Choroid plexus epithelial cell (primary cell): ENCODE measurements at regions not wholly inside any gene's neighbourhood (a gene's known extent, or its start where the extent isn't known, plus 50 kb on each side); places are given as distances from the start of the nearest gene placed in this dataset.
"Not testable (repeated sequence)": the region's sequence is repeated elsewhere in the genome, so short reads cannot be mapped to it uniquely, and the experiment has no call there.

Experiments used
- DNase-seq: peaks from one replicate; pipeline ENCODE4 v3.0.0-alpha.2; 2010; ENCODE audit warnings: low read depth
- H3K4me3 ChIP-seq: 2 replicates; pipeline ENCODE4 v1.5.1; 2011; ENCODE audit warnings: low read depth, mild to moderate bottlenecking, control low read depth, low read length, moderate library complexity
- TF ChIP-seq, protein P1 (sequence below): conservative IDR thresholded peaks from 2 replicates; pipeline ENCODE4 v1.5.1; 2011; ENCODE audit warnings: low read depth, mild to moderate bottlenecking, control low read depth, inconsistent platforms, low read length, moderate library complexity

DNA sequence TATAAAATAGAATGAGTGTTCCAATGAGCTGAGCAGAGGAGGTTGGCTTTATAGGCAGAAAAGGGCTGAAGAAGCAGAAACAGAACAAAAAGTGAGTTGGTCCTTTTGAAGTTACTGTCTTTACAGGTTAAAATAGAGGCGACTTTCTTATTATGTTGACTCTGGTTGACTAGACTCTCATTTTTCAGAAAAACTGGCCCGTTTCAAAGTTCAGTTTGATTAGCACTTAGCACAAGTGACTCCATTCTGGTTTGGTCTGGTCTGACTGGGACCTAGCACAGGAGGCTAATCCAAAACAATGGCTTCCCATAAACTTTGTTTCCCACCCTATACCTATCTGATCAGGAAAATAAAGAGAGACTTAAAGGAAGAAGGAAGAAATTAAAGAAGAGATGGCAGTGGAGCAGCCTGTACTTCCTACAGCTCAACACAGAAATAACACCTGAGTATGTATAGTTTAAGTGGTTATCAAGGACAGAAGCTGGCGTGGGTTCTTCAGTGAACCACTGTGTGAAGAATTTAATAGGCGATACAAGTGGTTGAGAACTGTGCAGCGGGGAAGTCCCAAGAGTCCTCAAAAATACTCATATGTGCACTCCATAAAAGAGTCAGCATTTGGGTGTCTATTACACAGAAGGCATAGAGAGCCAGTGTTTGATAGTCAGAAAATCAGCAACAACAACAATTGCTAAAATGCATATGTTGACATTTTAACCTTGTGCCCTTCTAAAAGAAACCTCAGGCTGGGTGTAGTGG lies 554.8 kb upstream of the HTR2C start:
- DNase-seq: no peak
- TF ChIP-seq, protein P1, sequence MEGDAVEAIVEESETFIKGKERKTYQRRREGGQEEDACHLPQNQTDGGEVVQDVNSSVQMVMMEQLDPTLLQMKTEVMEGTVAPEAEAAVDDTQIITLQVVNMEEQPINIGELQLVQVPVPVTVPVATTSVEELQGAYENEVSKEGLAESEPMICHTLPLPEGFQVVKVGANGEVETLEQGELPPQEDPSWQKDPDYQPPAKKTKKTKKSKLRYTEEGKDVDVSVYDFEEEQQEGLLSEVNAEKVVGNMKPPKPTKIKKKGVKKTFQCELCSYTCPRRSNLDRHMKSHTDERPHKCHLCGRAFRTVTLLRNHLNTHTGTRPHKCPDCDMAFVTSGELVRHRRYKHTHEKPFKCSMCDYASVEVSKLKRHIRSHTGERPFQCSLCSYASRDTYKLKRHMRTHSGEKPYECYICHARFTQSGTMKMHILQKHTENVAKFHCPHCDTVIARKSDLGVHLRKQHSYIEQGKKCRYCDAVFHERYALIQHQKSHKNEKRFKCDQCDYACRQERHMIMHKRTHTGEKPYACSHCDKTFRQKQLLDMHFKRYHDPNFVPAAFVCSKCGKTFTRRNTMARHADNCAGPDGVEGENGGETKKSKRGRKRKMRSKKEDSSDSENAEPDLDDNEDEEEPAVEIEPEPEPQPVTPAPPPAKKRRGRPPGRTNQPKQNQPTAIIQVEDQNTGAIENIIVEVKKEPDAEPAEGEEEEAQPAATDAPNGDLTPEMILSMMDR: no peak
- H3K4me3 ChIP-seq: no peak overlapping the region

DNA sequence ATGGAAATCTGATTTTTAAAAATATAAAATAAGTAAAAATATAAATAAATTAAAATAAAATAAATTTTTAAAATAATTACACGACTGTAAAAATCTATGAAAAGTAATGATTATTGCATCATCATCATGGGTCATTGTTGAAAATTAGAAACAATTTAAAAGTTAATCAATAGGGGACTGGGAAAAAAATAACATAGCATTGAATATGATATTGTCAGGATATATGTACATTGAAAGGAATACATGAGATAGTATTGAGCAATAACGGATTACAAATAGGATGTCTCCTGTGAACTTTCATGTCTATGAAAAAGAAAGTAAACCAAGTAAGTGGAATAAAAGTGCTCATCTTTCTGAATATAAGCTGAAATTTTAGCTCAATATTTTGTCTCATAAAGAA lies 566.8 kb upstream of the HTR2C start:
- TF ChIP-seq, protein P1: no peak
- no peak for DNase-seq
- H3K4me3 ChIP-seq: no peak overlapping the region

DNA sequence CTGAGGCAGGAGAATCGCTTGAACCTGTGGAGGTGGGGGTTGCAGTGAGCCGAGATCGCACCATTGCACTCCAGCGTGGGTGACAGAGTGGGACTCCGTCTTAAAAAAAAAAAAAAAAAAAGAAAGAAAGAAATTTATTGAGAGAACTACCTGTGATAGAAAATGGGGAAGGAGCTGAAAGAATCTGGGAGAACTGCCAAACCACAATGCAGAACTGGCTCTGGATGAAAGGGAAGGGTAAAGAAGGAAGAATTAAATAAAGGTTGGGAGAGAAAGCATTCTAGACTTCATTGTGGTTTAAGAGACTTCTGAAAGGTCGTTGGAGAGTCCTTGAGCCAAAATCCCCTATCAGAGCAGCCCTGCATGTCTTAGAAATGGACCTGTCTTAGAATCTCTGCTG lies 567.9 kb upstream of the HTR2C start:
- TF ChIP-seq, protein P1: no peak
- DNase-seq: no peak
- no peak overlapping the region for H3K4me3 ChIP-seq

DNA sequence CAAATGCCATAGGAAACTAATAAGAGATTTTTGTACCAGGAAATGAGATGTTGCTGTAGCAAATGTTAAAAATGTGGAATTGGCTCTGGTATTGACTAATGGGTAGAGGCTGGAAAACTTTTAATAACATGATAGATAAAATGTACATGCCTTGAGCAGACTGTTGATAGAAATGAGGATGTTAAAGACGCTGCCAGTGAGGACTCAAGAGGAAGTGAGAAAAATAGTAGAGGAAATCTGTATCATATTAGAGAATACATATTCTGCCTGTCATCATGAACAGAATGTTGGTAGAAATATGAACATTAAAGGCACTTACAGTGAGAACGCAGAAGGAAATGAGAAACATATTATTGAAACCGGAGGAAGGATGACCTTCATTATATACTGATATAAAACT lies 577.2 kb upstream of the HTR2C start:
- H3K4me3 ChIP-seq: no peak overlapping the region
- TF ChIP-seq, protein P1: no peak
- DNase-seq: no peak

DNA sequence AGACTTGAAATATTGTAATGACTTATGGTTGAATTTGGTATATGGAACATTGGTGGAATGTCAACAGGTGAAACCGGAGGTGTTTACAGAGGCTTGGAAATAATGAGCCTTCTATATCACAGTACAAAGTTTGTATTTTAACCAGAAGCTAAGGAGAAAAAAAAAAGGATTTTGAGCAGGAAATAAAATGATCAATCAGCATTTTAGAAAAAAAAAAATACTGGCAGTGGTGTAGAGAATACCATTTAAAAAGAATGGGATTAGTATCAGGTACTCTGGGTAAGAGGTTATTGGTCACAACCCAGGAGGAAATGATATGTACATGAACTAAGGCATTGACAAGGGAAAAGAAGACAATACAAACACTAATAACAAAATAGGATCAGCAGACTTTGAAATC lies 587.1 kb upstream of the HTR2C start:
- no peak for DNase-seq
- H3K4me3 ChIP-seq: no peak overlapping the region
- TF ChIP-seq, protein P1: no peak

DNA sequence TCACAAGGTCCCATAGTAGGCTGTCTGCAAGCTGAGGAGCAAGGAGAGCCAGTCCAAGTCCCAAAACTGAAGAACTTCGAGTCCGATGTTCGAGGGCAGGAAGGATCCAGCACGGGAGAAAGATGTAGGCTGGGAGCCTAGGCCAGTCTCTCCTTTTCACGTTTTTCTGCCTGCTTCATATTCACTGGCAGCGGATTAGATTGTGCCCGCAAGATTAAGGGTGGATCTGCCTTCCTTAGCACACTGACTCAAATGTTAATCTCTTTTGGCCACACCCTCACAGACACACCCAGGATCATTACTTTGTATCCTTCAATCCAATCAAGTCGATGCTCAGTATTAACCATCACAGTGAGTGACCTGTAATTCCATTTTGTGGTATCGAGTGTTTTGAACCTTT lies 592.2 kb upstream of the HTR2C start:
- H3K4me3 ChIP-seq, DNase-seq: not testable (repeated sequence)

DNA sequence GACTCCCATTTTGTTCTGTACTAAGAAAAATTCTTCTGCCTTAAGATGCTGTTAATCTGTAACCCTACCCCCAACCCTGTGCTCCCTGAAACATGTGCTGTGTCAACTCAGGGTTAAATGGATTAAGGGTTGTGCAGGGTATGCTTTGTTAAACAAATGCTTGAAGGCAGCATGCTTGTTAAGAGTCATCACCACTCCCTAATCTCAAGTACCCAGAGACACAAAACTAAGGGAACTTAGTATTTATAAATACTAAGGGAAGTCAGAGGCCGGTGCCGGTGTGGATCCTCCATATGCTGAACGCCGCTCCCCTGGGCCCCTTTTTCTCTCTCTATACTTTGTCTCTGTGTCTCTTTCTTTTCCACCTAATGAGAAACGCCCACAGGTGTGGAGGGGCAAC lies 593.2 kb upstream of the HTR2C start:
- not testable (repeated sequence) for DNase-seq, H3K4me3 ChIP-seq

DNA sequence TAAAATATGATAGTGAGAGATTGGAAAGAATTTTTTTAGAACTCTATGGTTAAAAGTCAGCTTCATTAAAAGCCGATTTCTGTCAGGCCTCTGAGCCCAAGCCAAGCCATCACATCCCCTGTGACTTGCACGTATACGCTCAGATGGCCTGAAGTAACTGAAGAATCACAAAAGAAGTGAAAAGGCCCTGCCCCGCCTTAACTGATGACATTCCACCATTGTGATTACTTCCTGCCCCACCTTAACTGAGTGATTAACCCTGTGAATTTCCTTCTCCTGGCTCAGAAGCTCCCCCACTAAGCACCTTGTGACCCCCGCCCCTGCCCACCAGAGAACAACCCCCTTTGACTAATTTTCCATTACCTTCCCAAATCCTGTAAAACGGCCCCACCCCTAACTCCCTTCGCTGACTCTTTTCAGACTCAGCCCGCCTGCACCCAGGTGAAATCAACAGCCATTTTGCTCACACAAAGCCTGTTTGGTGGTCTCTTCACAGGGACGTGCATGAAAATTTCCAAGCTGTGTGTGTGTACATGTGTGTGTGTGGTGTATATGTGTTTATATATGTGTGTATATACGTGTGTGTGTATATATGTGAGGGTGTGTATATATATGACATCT lies 595.5 kb upstream of the HTR2C start:
- not testable (repeated sequence) for H3K4me3 ChIP-seq, DNase-seq

DNA sequence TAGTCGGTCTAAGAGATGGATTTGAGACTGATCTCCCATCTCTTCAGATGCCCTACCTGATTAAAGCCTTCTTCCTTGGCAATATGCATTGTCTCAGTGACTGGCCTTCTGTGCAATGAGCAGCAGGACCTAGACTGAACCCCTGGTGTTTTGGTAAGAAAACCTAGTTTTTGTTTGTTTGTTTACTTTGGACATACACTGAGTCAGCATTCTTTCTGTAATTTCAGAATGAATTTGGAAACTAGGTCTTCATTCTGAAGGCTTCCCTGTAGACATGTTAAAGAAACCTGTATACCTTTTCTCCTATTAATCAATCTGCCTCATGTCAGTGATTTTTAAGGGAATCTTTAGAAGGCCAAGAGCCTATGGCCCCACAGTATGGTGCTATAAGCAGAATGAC lies 597.5 kb upstream of the HTR2C start:
- no peak overlapping the region for H3K4me3 ChIP-seq
- DNase-seq: no peak
- TF ChIP-seq, protein P1: no peak
